HG03066 (cell line): ENCODE measurements at regions not wholly inside any gene's neighbourhood (a gene's known extent, or its start where the extent isn't known, plus 50 kb on each side); places are given as distances from the start of the nearest gene placed in this dataset.
"Not testable (repeated sequence)": the region's sequence is repeated elsewhere in the genome, so short reads cannot be mapped to it uniquely, and the experiment has no call there.

Experiments
- ATAC-seq: cut with Tn5 transposase; IDR thresholded peaks from one replicate; pipeline ENCODE4 v1.9.1; 2021; ENCODE audit warnings: low read depth; ENCODE audit not compliant: unreplicated experiment

DNA sequence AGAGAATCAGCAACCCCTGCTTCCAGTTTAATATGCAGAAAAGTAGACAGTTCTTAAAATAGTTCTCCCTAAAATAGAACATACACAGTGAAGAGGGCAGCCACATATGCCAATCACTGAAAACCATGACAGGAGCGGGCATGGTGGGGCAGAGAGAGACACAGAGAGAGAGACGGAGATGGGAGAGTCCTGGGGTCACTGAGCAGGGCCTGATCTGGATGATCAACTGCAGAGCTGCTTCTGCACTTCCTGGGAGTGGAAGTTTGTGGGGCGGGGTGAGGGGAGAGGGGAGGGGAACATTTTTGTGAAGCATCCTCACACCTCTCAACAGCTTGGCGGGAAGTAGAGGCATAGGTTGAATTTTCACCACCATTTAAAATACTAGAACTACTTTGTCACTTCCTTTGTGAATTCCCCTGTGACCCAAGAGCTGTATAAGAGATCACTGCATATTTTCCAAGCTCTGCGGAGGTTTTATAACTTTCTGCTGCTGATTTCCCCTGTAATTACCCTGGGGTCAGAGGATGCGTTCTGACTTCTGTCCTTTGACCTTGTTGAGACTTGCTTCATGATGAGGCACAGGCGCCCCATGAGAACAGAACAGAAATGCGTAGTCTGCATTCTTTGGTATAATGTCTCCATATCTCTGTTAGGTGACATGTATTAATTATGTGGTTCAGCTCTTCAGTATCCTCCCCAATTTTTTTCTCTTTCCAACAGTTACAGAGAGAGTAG, 419.4 kb downstream of the BRD1 start:
- no peak for ATAC-seq

DNA sequence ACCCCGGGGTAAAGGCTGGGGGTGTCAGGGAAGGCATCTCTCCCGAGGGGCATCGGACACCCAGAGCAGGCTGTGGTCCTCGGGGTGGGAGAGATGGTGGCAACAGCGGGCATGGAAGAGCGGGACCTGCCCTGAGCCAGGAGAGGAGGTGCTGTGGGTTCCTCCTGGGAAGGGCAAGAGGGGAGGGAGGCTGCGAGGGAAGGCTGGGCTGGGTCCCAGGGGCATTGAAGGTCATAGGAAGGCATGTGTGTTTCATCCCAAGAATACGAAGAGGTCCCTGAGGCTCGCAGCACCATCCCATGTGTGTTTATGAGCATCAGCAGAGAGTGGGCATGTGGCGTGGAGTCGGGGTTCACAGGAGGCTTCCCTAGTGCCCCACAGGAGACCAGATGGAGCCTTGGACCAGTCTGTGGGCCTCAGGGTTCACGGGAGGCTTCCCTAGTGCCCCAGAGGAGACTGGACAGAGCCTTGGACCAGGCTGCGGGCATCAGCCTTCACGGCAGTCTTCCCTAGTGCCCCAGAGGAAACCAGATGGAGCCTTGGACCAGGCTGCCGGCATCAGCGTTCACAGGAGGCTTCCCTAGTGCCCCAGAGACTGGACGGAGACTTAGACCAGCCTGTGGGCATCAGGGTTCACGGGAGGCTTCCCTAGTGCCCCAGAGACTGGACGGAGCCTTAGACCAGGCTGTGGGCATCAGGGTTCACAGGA, 420.6 kb downstream of the BRD1 start:
- no peak for ATAC-seq

DNA sequence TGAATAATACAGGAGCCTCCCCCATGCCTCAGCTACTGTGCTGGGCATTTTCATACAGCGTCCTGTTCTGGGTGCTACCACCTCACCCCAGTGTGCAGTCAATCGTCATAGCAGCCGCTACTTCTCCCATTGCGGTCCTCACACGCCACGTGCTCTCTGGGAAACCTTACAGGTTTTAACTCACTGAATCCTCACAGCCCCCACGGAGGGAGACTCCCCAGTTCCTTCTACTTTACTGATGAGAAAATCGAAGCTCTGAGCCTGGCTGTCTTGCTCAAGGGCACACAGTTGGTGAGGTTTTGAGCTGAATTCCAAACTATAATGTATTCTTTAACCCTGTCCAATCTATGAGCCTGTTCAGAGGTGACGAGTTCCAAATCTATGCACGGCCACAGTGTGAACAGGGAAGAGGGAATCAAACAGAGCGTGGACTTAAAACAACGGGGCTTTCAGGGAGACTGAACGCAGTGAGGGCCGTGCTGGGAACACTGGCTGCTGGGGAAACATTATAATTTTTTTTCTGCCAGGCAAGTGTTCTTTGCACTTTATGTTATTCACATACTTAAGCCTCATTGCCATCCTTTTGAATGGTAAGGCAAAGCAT, 421.5 kb downstream of the BRD1 start:
- ATAC-seq = no peak

DNA sequence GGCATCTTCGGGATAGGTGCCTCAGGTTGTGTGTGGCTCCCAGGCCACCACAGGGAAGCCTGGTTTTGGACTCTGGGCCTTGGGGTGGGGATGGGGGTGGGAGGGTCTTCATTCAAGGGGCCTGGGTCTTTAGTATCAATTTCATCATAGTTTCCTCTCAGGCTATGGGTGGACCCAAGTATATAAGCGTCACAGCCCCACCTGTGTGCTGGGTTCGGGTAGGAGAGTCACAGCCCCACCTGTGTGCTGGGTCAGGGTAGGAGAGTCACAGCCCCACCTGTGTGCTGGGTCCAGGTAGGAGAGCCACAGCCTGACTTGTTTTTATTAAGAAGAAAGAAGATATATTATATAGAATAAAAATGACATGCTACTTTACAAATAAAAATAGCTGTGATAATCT, 422.1 kb downstream of the BRD1 start:
- ATAC-seq = no peak

DNA sequence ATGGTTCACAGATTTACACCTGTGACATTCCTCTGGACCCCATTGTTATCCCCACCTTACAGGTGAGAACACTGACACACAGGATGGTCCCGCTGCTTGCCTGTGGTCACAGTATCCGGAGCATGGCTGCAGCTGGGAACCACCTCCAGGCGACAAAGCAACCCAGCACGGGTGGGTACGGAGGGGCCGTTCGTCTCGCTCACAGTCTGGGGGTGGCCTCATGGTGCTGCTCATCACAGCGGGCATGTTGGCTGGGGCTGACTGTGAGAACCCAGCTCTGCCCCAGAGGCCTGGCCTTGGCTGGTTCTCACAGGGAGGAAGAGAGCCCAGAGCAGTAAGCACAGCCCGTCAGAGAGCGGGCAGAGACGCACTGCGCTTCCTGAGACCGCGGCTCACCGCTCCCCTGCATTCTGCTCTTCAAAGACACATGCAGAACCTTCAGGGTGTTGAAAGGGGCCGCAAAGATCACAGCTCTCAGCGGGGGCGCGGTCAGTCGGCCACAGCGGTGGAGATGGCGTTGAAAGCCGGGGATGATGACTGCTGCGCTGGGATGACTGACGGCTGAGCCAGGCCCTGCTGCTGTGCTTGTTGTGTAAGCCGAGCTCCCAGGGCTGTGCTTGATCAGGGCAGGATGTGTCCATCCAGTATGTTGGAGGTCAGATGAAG, 423.0 kb downstream of the BRD1 start:
- ATAC-seq = no peak

DNA sequence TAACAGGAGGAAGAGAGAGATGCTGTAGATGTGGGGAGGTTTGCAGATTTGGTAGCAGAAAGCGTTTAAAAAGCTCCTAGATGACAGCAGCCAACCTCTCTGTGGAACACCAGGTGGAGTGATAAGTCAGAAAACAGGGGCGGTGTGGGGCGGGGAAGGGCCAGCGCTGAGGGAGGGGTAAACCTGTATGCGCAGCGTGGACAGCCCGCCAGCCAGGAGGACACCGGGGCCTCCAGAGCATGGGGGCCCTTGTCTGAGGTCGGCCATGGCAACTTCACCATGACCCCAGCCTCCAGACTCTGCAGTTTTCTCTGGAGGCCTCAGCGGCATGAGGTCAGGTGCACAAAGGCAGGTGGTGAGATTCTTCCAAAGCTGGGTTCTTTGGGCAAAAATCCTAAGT, 423.7 kb downstream of the BRD1 start:
- no peak for ATAC-seq

DNA sequence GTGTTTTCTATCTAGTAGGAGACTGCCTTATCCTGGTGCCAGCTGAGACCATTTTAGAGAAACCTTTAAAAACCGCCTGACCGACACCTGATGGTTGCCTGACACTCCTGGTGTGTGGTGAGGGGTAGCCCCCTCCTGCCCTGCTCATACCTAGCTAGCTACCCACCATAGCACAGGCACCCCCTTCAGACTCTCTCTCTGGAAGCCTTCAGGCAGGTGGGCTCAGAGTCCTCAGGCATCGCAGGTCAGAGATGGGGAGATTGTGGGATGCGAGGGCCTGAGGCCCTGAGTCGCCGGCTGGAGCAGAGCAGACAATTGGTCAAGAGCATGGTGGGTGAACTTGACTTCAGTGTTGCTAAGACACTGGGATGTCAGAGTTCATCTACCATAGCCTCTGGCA, 424.6 kb downstream of the BRD1 start:
- ATAC-seq = no peak

DNA sequence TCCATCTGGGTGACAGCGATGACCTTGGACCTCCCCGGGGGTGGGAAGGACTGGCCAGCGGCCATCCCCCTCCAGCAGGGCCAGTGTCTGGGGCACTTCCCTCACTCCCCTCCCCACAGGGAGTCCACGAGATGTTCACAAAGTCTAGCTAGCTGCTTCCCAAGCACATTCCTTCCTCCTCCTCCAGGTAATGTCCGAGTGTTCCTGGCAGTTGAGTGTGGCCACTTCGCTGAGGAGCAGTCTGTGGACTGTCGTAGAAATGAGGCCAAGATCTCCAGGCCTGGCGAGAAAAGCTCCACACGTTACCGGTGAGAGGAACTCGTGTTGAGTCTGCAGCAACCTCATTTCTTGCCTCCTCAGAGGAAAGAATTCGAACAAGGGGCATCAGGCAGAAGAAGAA, 425.5 kb downstream of the BRD1 start:
- no peak for ATAC-seq

DNA sequence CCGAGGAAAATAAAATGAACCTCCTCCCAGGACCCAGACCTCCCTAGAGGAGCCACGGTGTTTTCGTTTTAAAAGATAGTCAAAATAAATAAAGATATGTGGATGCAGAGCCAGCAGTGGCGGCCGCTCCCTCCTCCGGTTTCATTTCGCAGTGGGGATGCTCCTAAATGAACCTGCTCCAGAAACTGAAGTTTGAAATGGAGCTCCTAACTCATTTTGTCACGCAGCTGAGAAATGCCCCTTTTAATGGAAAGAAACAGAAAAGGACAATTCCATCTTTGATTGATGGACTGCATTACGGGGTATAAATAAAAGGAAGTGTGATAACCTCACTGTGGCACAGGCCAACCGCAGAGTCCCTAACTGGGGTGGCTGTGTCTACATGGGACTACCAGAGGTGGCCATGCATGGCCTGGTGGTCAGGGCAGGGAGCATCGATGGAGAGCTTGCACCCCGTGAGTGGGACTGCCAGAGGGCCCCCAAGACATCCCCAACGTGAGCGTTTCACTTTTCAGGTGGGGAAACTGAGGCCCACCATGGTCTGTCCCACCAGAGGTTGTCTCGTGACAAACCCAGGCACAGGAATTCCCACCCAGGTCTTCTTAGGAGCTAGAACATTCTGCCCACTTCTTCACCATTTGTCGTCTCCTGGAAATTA, 426.6 kb downstream of the BRD1 start:
- no peak for ATAC-seq

DNA sequence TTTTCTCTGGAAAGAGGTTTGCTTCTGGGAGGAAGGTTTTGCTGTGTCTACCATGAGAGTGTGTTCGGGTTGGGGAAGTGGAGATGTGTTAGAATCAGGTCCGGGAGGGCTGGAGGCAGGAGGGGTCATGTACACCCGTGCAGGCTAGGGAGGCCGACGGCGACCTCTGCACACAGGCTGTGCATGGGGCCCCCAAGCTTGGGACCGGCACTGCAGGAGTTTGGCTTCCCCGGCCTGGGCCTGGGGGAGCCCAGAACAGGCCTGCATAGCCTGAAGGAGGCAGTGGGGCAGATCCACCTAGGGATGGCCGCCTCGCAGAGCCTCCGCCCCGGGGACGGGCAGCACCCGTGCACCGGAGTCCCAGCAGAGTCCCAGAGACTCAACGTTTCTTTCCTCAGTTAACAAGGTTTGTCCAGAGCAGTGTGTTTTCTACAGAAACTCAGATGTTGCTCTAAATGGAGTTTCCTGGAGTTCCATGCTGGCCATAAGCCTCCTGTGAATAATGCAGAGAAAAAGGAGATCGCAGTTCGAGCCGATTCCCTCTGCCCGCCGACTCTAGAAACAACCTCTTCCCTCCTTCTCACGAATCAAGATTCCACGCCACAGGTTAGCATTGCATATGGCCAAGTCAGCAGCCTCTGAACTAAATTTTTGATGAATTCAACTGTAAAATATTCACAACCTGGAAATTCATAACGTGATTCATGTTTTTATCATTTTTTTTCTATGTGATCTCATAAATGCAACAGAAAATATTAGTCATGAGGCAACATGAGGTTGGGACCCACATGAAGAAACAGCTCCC, 427.3 kb downstream of the BRD1 start:
- ATAC-seq = no peak

DNA sequence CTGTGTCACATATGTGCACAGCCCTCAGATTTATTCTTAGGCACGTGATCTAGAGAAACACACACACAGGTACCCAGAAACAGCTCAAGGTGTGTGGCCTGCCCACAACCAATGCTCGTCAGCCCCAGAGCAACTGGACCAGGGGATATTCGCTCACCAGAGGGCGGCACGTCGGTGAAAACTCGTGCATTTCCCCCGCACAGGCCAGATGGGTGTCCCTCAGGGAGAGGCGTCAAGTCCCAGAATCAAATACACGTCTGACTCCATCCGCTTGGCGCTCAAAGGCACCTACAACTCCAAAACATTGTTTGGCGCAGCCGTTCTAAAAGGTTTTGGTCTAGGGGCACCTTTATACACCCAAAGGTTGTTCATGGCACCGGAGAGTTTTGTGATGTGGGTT, 429.0 kb downstream of the BRD1 start:
- ATAC-seq = no peak

DNA sequence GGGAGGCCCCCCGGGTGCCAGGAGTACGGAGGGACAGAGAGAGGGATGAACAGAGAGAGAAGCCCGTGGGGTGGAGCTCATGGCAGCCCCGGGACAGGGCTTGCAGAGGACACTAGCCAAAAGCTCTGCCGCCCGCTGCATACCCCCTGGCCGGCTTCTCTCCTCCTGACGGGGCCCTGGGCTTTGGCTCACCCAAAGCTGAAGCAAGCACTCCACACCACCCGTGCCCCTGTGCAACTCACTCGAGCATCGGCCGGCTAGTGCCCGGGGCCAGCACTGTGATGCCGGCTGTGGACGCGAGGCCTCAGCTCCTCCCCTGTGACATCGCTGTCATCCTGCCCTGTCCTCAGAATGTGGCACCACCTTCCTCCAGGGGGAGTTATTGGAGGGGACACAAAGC, 429.6 kb downstream of the BRD1 start:
- ATAC-seq = no peak

DNA sequence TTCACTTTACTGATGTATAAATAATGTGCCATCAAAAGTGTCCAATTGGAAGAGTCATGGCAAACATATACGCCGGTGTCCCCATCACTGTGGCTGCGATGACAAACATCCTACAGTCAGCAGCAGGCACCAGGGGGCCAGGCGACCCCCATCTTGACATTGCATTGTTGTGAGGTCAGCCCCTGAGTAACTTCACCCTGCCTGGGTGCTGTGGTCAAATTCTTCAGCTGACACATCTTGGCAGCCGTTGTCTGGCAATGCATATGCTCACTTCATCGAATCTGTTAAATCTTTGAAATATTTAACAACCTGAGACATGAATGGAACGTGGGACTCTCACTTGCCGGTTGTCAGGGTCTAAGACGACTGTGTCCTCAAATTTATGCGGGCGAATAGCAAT, 430.9 kb downstream of the BRD1 start:
- ATAC-seq = no peak

DNA sequence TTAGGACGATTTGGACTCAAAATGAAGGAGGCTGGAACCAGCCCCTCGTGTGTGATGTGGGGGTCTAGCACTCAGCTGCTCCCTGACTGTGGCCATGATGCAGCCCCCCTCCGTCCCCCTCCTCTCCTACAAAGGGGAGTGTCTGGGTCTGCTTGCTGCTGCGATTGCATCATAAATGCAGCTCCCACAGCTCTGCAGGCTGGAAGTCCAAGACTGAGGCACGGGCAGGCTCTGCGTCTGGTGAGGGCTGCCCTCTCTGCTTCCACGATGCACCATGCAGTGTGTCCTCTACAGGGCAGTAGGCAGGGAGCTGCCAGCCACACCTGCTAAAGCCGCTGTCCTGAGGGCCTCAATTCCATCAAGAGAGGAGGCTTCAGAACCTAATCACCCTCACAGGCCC, 432.1 kb downstream of the BRD1 start:
- no peak for ATAC-seq

DNA sequence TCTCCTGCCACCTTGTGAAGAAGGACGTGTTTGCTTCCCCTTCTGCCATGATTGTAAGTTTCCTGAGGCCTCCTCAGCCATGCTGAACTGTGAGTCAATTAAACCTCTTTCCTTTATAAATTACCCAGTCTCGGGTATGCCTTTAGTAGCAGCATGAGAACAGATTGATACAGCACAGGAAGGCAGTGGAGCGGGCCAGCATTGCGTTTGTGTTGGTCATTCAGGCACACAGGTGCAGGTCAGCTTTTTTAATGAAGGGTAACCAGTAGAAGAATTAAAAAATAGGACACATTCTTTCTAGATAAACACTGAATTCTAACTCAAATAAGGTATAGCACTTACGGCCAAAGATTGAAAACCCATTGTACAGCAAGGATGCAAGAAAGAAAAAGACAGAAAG, 432.6 kb downstream of the BRD1 start:
- not testable (repeated sequence) for ATAC-seq

DNA sequence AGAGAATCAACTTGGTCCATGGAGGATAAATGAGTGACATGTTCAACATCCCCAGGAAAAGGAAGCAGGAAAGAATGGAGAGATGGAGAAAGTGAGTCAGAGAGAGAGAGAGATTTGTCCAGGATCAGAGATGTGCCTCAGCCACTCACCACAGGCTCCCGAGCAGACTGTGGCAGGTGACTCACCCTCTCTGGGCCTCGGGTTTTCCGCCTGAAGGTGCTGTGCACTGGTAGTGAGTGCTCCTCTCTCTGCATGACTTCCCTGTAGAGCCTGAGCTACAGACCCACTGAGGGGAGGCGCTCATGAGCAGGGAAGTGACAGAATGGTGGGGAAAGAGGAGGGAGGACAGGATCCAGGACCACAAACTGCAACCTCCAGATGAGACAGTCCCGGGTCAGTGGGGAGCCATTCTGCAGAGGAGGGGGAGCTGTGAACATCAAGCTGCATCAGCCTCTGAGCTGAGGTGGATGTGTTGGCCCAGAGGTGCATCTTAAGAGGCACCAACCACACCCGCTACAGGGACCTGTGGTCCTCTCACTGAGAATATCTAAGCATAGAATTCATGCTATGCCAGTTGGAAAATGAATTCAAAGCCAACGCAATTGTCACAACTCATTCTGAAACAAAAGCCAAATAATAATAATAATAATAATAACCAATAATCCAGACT, 433.4 kb downstream of the BRD1 start:
- ATAC-seq = no peak

DNA sequence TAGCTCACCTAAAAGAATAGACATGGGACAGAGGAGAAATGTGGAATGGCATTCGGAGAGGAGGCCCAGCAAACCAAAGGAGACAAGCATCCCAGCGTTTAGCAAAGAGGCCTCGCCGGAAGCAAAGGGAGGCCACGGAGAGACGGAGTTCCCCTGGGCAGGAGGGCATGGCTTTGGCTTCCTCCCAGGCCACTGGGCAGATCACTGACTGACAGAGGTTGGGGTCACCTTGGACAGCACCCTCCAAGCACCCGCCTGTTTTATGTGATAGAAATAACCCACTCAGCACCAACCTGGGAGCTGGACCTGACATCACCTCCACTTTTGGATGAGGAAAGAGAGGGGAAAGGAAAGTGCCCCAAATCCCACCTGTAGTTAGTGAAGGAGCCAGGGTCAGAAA, 434.1 kb downstream of the BRD1 start:
- no peak for ATAC-seq

DNA sequence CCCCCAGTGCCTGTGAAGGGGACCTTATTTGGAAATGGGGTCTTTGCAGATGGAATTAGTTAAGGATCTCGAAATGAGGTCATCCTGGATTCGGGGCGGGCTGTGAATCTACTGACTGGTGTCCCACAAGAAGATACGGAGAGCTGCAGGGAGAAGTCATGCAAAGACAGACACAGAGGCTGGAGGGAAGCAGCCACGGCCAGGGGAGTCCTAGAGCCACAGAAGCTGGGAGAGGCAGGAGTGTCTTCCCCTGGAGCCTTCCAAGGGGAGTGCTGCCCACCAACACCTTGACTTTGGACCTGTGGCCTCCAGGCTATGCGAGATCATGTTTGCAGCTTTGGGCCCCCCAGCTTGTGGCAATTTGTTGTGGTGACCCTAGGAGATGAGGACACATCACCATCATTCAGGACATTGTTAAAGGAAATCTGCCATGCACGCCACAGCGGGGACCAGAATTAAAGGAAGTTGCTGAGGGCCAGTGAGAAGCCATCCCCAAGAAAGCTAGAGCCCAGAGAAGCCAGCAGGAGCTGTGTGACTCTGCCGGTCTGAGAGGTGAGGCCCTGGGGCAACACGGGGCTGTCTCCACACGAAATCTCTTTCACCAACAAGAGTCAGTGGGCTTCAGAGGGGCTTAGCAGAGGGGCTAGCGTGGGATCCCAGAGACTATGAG, 434.7 kb downstream of the BRD1 start:
- no peak for ATAC-seq

DNA sequence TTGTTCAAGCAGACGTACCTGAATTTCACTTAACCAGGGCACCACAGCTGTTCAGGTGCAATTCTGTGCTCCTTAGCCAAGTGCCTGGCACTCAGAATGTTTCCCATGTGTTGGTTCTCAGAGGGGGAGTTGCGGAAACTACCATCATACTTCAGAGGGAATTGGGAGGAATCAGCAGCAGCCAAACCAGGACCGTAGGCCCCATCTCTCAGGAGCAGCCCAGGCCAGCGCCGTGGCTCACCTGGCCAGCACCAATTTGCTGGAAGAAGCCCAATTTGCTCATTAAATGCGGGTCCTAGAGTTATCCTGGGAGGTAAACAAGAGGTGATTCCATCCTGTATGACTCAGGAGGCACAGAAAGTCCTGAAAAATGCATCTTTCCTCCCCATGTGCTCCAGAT, 435.4 kb downstream of the BRD1 start:
- no peak for ATAC-seq
